Body of pancreas (tissue), 4 donors: ENCODE measurements at regions not wholly inside any gene's neighbourhood (a gene's known extent, or its start where the extent isn't known, plus 50 kb on each side); places are given as distances from the start of the nearest gene placed in this dataset.
"Not testable (repeated sequence)": the region's sequence is repeated elsewhere in the genome, so short reads cannot be mapped to it uniquely, and the experiment has no call there.

Source experiments
- ATAC-seq: fragments of 150-250 bp; one replicate; pipeline ENCODE4 v1.9.1; 2016
- DNase-seq, 4 donors: peaks; one replicate each; pipeline ENCODE4 v3.0.0-alpha.2; 2019
- H3K27ac ChIP-seq, 4 donors: fragments of 200-600 bp; sonication (generic); 1 replicate in 3 of 4; 2 replicates in 1 of 4; pipeline versions ENCODE4 v1.5.1 to v1.6.1; 2016 to 2019; ENCODE audit warnings: mild to moderate bottlenecking in 1 of 4, mixed read lengths in 1 of 4, moderate library complexity in 1 of 4
- H3K27me3 ChIP-seq, 2 donors: fragments of 200-600 bp; sonication (generic); one replicate each; pipeline ENCODE4 v1.6.0; 2016; ENCODE audit warnings: mild to moderate bottlenecking in 1 of 2
- H3K36me3 ChIP-seq, 2 donors: fragments of 200-600 bp; sonication (generic); replicated peaks in 1 of 2; 2 replicates each; pipeline ENCODE4 v1.5.1; 2016; ENCODE audit warnings: low read depth in 2 of 2; ENCODE audit not compliant: insufficient read depth in 1 of 2
- H3K4me1 ChIP-seq: fragments of 200-600 bp; sonication (generic); one replicate; pipeline ENCODE4 v1.6.0; 2016
- H3K4me3 ChIP-seq, 2 donors: fragments of 200-600 bp; sonication (generic); 1 replicate in 1 of 2; 2 replicates in 1 of 2; pipeline ENCODE4 v1.5.1; 2016 to 2019
- H3K9me3 ChIP-seq, 3 donors: fragments of 200-600 bp; sonication (generic); 1 replicate in 2 of 3; 2 replicates in 1 of 3; pipeline ENCODE4 v1.5.1; 2016
- CTCF ChIP-seq, 7 experiments: fragments of 450-650 bp in 4 of 7; fragments of 200-600 bp in 3 of 7; sonication (generic) in 3 of 7; IDR thresholded peaks; one replicate each; pipeline ENCODE4 v1.5.1; 2016 to 2019; ENCODE audit warnings: antibody characterized with exemption in 7 of 7
- POLR2A ChIP-seq, 3 donors: fragments of 450-650 bp; IDR thresholded peaks; one replicate each; pipeline ENCODE4 v1.6.1; 2016; ENCODE audit warnings: antibody characterized with exemption in 3 of 3, mild to moderate bottlenecking in 2 of 3
- WGBS, 2 donors: methylation state at CpG; one replicate each; pipeline ENCODE4 v1.1.5; 2017; 5-methylcytosine and 5-hydroxymethylcytosine counted together
- intact Hi-C: fragments of 100-400 bp; cut with DNase I; formaldehyde crosslinking; loops from one replicate; pipeline ENCODE4 v1.15.1; 2023

- TF ChIP-seq POLR2A (IDR thresholded peaks at IDR 0.05): no peak
- no peak for TF ChIP-seq CTCF (IDR thresholded peaks at IDR 0.05)
- intact Hi-C loops: no loop called here
- no peaks in the 10 kb centered on the region for H3K27me3 ChIP-seq
- WGBS, 2 donors: 87% methylated on average over 3 of the region's 3 CpGs
- no peaks in the 10 kb centered on the region for H3K36me3 ChIP-seq
- DNase-seq: no peak
- no peaks in the 10 kb centered on the region for H3K9me3 ChIP-seq
- ATAC-seq: no peak
- H3K4me1 ChIP-seq: no peaks in the 10 kb centered on the region
- no peak overlapping the region for H3K4me3 ChIP-seq
- H3K27ac ChIP-seq: no peak overlapping the region
Measured at GRCh38 chr4:64643841-64644240, 234.6 kb upstream of the TECRL start.

GRCh38 chr4:64642936-64643335, 233.7 kb upstream of the TECRL start:
- TF ChIP-seq POLR2A (IDR thresholded peaks at IDR 0.05) (no peak), CTCF (IDR thresholded peaks at IDR 0.05) (no peak)
- intact Hi-C loops: no loop called here
- Histone ChIP-seq H3K36me3 (no peaks in the 10 kb centered on the region), H3K27ac (no peak overlapping the region), H3K27me3 (no peaks in the 10 kb centered on the region), H3K4me1 (no peaks in the 10 kb centered on the region), H3K4me3 (no peak overlapping the region), H3K9me3 (no peaks in the 10 kb centered on the region)
- no peak for DNase-seq
- 5 to 6% methylated on average over 1 of the region's 1 CpG for WGBS, 2 donors
- no peak for ATAC-seq

- ATAC-seq, H3K9me3 ChIP-seq, H3K4me3 ChIP-seq, DNase-seq, H3K36me3 ChIP-seq, H3K27ac ChIP-seq, intact Hi-C loops, H3K4me1 ChIP-seq, H3K27me3 ChIP-seq: not testable (repeated sequence)
- WGBS, 2 donors: 87 to 91% methylated on average over 10 to 20 of the region's 21 CpGs
Measured at GRCh38 chr4:64640402-64640801, 231.2 kb upstream of the TECRL start.

- TF ChIP-seq POLR2A (IDR thresholded peaks at IDR 0.05) (no peak), CTCF (IDR thresholded peaks at IDR 0.05) (no peak)
- no peak overlapping the region for H3K4me3 ChIP-seq
- no peaks in the 10 kb centered on the region for H3K27me3 ChIP-seq
- no peaks in the 10 kb centered on the region for H3K36me3 ChIP-seq
- WGBS, 2 donors: 52% methylated on average over 3 of the region's 3 CpGs
- intact Hi-C loops: no loop called here
- no peak for ATAC-seq
- no peaks in the 10 kb centered on the region for H3K4me1 ChIP-seq
- H3K27ac ChIP-seq: no peak overlapping the region
- no peak for DNase-seq
- no peaks in the 10 kb centered on the region for H3K9me3 ChIP-seq
Measured at GRCh38 chr4:64625438-64625837, 216.2 kb upstream of the TECRL start.

GRCh38 chr4:64617800-64618199, 208.6 kb upstream of the TECRL start:
- no peak overlapping the region for H3K27ac ChIP-seq
- H3K27me3 ChIP-seq: no peaks in the 10 kb centered on the region
- intact Hi-C loops: no loop called here
- ATAC-seq (no peak), DNase-seq (no peak)
- no peaks in the 10 kb centered on the region for H3K4me1 ChIP-seq
- 17 to 20% methylated on average over 3 of the region's 3 CpGs for WGBS, 2 donors
- no peak for TF ChIP-seq POLR2A (IDR thresholded peaks at IDR 0.05)
- TF ChIP-seq CTCF (IDR thresholded peaks at IDR 0.05): no peak
- H3K9me3 ChIP-seq: no peaks in the 10 kb centered on the region
- H3K4me3 ChIP-seq: no peak overlapping the region
- no peaks in the 10 kb centered on the region for H3K36me3 ChIP-seq
